GM23338 (cell line): ENCODE measurements at regions not wholly inside any gene's neighbourhood (a gene's known extent, or its start where the extent isn't known, plus 50 kb on each side); places are given as distances from the start of the nearest gene placed in this dataset.

Experiments used
- ATAC-seq: fragments of 200-7000 bp; cut with Tn5 transposase; 3 replicates; pipeline ENCODE4 v1.9.1; 2020
- DNase-seq: peaks from one replicate; pipeline ENCODE4 v3.0.0-alpha.2; 2015; ENCODE audit warnings: low spot score
- H2AFZ ChIP-seq: fragments of 200-600 bp; sonication (generic); 2 replicates; pipeline ENCODE4 v1.8.0; 2016; ENCODE audit warnings: antibody characterized with exemption, mild to moderate bottlenecking, moderate library complexity
- H3F3A ChIP-seq: fragments of 200-600 bp; sonication (generic); replicated peaks from 2 replicates; pipeline ENCODE4 v1.8.0; 2017; ENCODE audit warnings: antibody characterized with exemption, mixed run types, low read depth
- H3K27ac ChIP-seq: fragments of 200-600 bp; sonication (generic); 2 replicates; pipeline ENCODE4 v1.6.1; 2016; ENCODE audit warnings: low read depth
- H3K27me3 ChIP-seq: fragments of 200-600 bp; sonication (generic); 2 replicates; pipeline ENCODE4 v1.8.0; 2016; ENCODE audit warnings: mild to moderate bottlenecking, mixed run types, moderate library complexity; ENCODE audit not compliant: insufficient read depth
- H3K36me3 ChIP-seq: fragments of 200-600 bp; sonication (generic); 2 replicates; pipeline ENCODE4 v1.8.0; 2016; ENCODE audit warnings: mild to moderate bottlenecking; ENCODE audit not compliant: insufficient read depth
- H3K4me1 ChIP-seq: fragments of 200-600 bp; sonication (generic); 2 replicates; pipeline ENCODE4 v1.8.0; 2016; ENCODE audit warnings: mild to moderate bottlenecking, moderate library complexity; ENCODE audit not compliant: insufficient read depth
- H3K4me2 ChIP-seq: fragments of 200-600 bp; sonication (generic); 2 replicates; pipeline ENCODE4 v1.7.1; 2017; ENCODE audit warnings: mixed run types
- H3K4me3 ChIP-seq: fragments of 200-600 bp; sonication (generic); 2 replicates; pipeline ENCODE4 v1.6.1; 2016; ENCODE audit warnings: mixed run types
- H3K79me2 ChIP-seq: fragments of 200-600 bp; sonication (generic); replicated peaks from 2 replicates; pipeline ENCODE4 v1.8.0; 2017; ENCODE audit warnings: mild to moderate bottlenecking; ENCODE audit not compliant: insufficient read depth
- H3K9me2 ChIP-seq: fragments of 200-600 bp; sonication (generic); 2 replicates; pipeline ENCODE4 v1.8.0; 2017; ENCODE audit not compliant: insufficient read depth
- H4K20me1 ChIP-seq: fragments of 200-600 bp; sonication (generic); replicated peaks from 2 replicates; pipeline ENCODE4 v1.8.0; 2017; ENCODE audit warnings: mild to moderate bottlenecking; ENCODE audit not compliant: insufficient read depth
- H3K27ac Mint-ChIP-seq: 2 replicates; pipeline ENCODE4 v1.8.0; 2020; ENCODE audit warnings: inconsistent platforms, mild to moderate bottlenecking, moderate library complexity, mixed read lengths
- H3K27me3 Mint-ChIP-seq: 3 replicates; pipeline ENCODE4 v1.8.0; 2022; ENCODE audit warnings: low read depth, mild to moderate bottlenecking, moderate library complexity, mixed read lengths, inconsistent platforms; ENCODE audit not compliant: insufficient read depth, poor library complexity
- H3K36me3 Mint-ChIP-seq: 3 replicates; pipeline ENCODE4 v1.8.0; 2021; ENCODE audit warnings: low read depth, mild to moderate bottlenecking, inconsistent platforms, moderate library complexity, mixed read lengths
- H3K4me1 Mint-ChIP-seq: 3 replicates; pipeline ENCODE4 v1.8.0; 2020; ENCODE audit warnings: mild to moderate bottlenecking, inconsistent platforms, mixed read lengths
- H3K4me3 Mint-ChIP-seq: 3 replicates; pipeline ENCODE4 v1.8.0; 2021; ENCODE audit warnings: moderate library complexity, mild to moderate bottlenecking, inconsistent platforms, mixed read lengths
- H3K9me3 Mint-ChIP-seq: 3 replicates; pipeline ENCODE4 v1.8.0; 2020; ENCODE audit warnings: moderate library complexity, mild to moderate bottlenecking, inconsistent platforms, mixed read lengths
- CREB1 ChIP-seq: fragments of 250-450 bp; sonication (Bioruptor Pico); IDR thresholded peaks from 2 replicates; pipeline ENCODE4 v1.5.0; 2020; ENCODE audit warnings: low read depth, mild to moderate bottlenecking, moderate library complexity
- ETS1 ChIP-seq: IDR thresholded peaks from 2 replicates; pipeline ENCODE4 v1.6.1; 2016; ENCODE audit warnings: antibody characterized with exemption
- EZH2 ChIP-seq: fragments of 200-600 bp; sonication (generic); IDR thresholded peaks from one replicate; pipeline ENCODE4 v1.8.0; 2017; ENCODE audit warnings: antibody characterized with exemption, mild to moderate bottlenecking, low read depth; ENCODE audit not compliant: unreplicated experiment
- EZH2phosphoT487 ChIP-seq: fragments of 200-600 bp; sonication (generic); IDR thresholded peaks from one replicate; pipeline ENCODE4 v1.8.1; 2018; ENCODE audit warnings: antibody characterized with exemption; ENCODE audit not compliant: unreplicated experiment
- JUNB ChIP-seq: IDR thresholded peaks from one replicate; pipeline ENCODE4 v1.6.1; 2016; ENCODE audit warnings: antibody characterized with exemption; ENCODE audit not compliant: unreplicated experiment
- NANOG ChIP-seq: IDR thresholded peaks from 2 replicates; pipeline ENCODE4 v1.6.1; 2016; ENCODE audit warnings: antibody characterized with exemption, borderline replicate concordance
- POLR2AphosphoS5 ChIP-seq: IDR thresholded peaks from 2 replicates; pipeline ENCODE4 v1.6.1; 2016; ENCODE audit warnings: antibody characterized with exemption, low read depth
- REST ChIP-seq: IDR thresholded peaks from one replicate; pipeline ENCODE4 v1.6.1; 2018; ENCODE audit warnings: antibody characterized with exemption; ENCODE audit not compliant: unreplicated experiment
- STAT1 ChIP-seq: IDR thresholded peaks from one replicate; pipeline ENCODE4 v1.6.1; 2016; ENCODE audit warnings: antibody characterized with exemption; ENCODE audit not compliant: unreplicated experiment
- ZNF114 ChIP-seq: fragments of 250-450 bp; sonication (Bioruptor Pico); IDR thresholded peaks from 2 replicates; pipeline ENCODE4 v1.5.0; 2020; ENCODE audit warnings: mild to moderate bottlenecking, moderate library complexity
- ZNF331 ChIP-seq: fragments of 250-450 bp; sonication (Bioruptor Pico); IDR thresholded peaks from 2 replicates; pipeline ENCODE4 v1.5.0; 2020; ENCODE audit warnings: low read depth, mild to moderate bottlenecking, moderate library complexity
- ZNF462 ChIP-seq: fragments of 250-450 bp; sonication (Bioruptor Pico); IDR thresholded peaks from 2 replicates; pipeline ENCODE4 v1.5.0; 2020; ENCODE audit warnings: mild to moderate bottlenecking, moderate library complexity

GRCh38 chr1:30371179-30371788 is 352.1 kb downstream of the MATN1 start (continued):
- TF ChIP-seq ZNF462 (CRISPR knock-in tag) (no peak), JUNB (no peak), CREB1 (CRISPR knock-in tag) (no peak), STAT1 (no peak), ETS1 (no peak), POLR2AphosphoS5 (no peak), ZNF114 (CRISPR knock-in tag) (no peak), EZH2 (no peak)

- Histone ChIP-seq H3K36me3 (no peaks in the 10 kb centered on the region), H3F3A (no peaks in the 10 kb centered on the region), H3K4me2 (no peak overlapping the region), H3K4me3 (no peak overlapping the region), H3K27ac (no peak overlapping the region), H3K9me2 (no peaks in the 10 kb centered on the region; the same call in 1 of the 2 replicates), H4K20me1 (no peaks in the 10 kb centered on the region), H3K79me2 (no peaks in the 10 kb centered on the region), H2AFZ (no peak overlapping the region), H3K4me1 (peaks cover 3% of the 10 kb centered on the region; the same call in 1 of the 2 replicates), H3K27me3 (no peaks in the 10 kb centered on the region)
- ATAC-seq: no peak
- Mint-ChIP-seq H3K27me3 (peaks cover 2% of the 10 kb centered on the region), H3K36me3 (no peaks in the 10 kb centered on the region), H3K4me1 (peaks cover 6% of the 10 kb centered on the region; the same call in 2 of the 3 replicates), H3K27ac (no peak overlapping the region), H3K9me3 (no peaks in the 10 kb centered on the region), H3K4me3 (no peak overlapping the region)
- DNase-seq: no peak
- no peak for TF ChIP-seq REST
- no peak for TF ChIP-seq ZNF331
- TF ChIP-seq ZNF114 (CRISPR knock-in tag): no peak
- TF ChIP-seq CREB1 (CRISPR knock-in tag): no peak
- no peak for TF ChIP-seq EZH2phosphoT487
- no peak for TF ChIP-seq NANOG
- TF ChIP-seq STAT1: no peak
Measured at GRCh38 chr1:30368651-30369240, 354.6 kb downstream of the MATN1 start.
